ENCODE measurements at regions not wholly inside any gene's neighbourhood (a gene's known extent, or its start where the extent isn't known, plus 50 kb on each side); places are given as distances from the start of the nearest gene placed in this dataset.

DNA sequence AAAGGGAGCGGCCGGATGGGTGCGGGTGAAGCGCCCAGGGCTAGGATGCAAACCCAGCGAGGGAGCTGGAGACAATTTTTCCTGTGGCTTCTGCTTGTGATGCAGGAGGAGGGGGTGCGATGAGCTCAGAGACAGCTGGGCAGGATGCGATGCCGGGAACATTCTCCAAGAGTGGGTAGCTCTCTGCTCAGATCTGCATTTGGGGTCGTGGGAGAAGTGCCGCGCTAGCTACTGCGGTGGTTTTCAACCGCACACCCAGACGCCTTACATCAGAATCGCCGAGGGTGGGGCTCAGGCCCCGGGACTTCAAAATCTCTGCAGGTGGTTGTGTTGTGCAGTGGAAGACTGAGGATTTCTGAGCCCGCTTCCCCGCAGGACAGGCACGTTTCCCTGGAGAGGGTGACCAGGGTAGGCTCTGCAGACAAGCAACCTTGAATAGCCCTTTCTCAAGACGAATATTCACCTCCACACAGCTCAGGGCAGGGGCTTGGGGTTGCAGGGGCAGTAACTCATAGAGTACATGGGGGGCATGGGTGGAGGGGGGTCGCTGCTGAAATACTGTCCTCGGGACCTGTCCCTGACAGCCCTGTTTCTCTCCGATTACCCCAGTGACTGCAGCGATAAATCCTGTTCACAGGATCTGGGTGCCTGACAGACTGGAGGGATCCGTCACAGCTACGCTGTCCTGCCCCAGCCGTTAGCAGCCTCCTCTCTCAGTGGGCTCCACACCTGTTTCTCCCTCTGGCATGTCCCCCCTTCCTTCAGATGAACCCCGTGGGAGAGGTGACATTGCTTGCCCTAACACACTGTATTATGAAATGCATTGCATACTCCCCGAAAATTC, 63.3 kb downstream of the HAPSTR1 start:
- DNase-seq (ENCODE audit: low spot score) = no peak
- no peaks in the 10 kb centered on the region for H3K27me3 ChIP-seq (ENCODE audit: control insufficient read depth in 4 of 4, insufficient read depth in 4 of 4, low read length in 3 of 4)
- H3K9ac ChIP-seq (ENCODE audit: low read depth in 1 of 2, low read length in 2 of 2) = no peak overlapping the region
- H3K4me3 ChIP-seq (ENCODE audit: low read depth in 1 of 3, low read length in 3 of 3) = no peak overlapping the region
- H3K36me3 ChIP-seq (ENCODE audit: control insufficient read depth in 4 of 4, insufficient read depth in 3 of 4, low read depth in 1 of 4, low read length in 3 of 4) = no peaks in the 10 kb centered on the region
- WGBS = 59% methylated on average over 30 of the region's 30 CpGs
- no peak overlapping the region for H3K27ac ChIP-seq (ENCODE audit: low read depth in 1 of 2, low read length in 2 of 2)
- TF ChIP-seq RAD21 (IDR thresholded peaks at IDR 0.05) (no peak), TAF1 (conservative IDR thresholded peaks at IDR 0.05) (no peak), GABPA (IDR thresholded peaks at IDR 0.05 in 1 of 2, conservative IDR thresholded peaks at IDR 0.05 in 1 of 2) (no peak), HNF4A (conservative IDR thresholded peaks at IDR 0.05) (no peak), EGR1 (IDR thresholded peaks at IDR 0.05; ENCODE audit: low read depth in 2 of 2) (no peak), HNF4G (IDR thresholded peaks at IDR 0.05) (no peak), FOXA1 (IDR thresholded peaks at IDR 0.05) (no peak)
- TF ChIP-seq, protein P1, sequence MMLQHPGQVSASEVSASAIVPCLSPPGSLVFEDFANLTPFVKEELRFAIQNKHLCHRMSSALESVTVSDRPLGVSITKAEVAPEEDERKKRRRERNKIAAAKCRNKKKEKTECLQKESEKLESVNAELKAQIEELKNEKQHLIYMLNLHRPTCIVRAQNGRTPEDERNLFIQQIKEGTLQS (IDR thresholded peaks at IDR 0.05) = no peak
- TF ChIP-seq, protein P2, sequence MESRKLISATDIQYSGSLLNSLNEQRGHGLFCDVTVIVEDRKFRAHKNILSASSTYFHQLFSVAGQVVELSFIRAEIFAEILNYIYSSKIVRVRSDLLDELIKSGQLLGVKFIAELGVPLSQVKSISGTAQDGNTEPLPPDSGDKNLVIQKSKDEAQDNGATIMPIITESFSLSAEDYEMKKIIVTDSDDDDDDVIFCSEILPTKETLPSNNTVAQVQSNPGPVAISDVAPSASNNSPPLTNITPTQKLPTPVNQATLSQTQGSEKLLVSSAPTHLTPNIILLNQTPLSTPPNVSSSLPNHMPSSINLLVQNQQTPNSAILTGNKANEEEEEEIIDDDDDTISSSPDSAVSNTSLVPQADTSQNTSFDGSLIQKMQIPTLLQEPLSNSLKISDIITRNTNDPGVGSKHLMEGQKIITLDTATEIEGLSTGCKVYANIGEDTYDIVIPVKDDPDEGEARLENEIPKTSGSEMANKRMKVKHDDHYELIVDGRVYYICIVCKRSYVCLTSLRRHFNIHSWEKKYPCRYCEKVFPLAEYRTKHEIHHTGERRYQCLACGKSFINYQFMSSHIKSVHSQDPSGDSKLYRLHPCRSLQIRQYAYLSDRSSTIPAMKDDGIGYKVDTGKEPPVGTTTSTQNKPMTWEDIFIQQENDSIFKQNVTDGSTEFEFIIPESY (IDR thresholded peaks at IDR 0.05) = no peak
- TF ChIP-seq, protein P3, sequence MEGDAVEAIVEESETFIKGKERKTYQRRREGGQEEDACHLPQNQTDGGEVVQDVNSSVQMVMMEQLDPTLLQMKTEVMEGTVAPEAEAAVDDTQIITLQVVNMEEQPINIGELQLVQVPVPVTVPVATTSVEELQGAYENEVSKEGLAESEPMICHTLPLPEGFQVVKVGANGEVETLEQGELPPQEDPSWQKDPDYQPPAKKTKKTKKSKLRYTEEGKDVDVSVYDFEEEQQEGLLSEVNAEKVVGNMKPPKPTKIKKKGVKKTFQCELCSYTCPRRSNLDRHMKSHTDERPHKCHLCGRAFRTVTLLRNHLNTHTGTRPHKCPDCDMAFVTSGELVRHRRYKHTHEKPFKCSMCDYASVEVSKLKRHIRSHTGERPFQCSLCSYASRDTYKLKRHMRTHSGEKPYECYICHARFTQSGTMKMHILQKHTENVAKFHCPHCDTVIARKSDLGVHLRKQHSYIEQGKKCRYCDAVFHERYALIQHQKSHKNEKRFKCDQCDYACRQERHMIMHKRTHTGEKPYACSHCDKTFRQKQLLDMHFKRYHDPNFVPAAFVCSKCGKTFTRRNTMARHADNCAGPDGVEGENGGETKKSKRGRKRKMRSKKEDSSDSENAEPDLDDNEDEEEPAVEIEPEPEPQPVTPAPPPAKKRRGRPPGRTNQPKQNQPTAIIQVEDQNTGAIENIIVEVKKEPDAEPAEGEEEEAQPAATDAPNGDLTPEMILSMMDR (IDR thresholded peaks at IDR 0.05; ENCODE audit: low read depth, low read length, missing input control) = no peak
- TF ChIP-seq, protein P4, sequence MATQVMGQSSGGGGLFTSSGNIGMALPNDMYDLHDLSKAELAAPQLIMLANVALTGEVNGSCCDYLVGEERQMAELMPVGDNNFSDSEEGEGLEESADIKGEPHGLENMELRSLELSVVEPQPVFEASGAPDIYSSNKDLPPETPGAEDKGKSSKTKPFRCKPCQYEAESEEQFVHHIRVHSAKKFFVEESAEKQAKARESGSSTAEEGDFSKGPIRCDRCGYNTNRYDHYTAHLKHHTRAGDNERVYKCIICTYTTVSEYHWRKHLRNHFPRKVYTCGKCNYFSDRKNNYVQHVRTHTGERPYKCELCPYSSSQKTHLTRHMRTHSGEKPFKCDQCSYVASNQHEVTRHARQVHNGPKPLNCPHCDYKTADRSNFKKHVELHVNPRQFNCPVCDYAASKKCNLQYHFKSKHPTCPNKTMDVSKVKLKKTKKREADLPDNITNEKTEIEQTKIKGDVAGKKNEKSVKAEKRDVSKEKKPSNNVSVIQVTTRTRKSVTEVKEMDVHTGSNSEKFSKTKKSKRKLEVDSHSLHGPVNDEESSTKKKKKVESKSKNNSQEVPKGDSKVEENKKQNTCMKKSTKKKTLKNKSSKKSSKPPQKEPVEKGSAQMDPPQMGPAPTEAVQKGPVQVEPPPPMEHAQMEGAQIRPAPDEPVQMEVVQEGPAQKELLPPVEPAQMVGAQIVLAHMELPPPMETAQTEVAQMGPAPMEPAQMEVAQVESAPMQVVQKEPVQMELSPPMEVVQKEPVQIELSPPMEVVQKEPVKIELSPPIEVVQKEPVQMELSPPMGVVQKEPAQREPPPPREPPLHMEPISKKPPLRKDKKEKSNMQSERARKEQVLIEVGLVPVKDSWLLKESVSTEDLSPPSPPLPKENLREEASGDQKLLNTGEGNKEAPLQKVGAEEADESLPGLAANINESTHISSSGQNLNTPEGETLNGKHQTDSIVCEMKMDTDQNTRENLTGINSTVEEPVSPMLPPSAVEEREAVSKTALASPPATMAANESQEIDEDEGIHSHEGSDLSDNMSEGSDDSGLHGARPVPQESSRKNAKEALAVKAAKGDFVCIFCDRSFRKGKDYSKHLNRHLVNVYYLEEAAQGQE (IDR thresholded peaks at IDR 0.05) = no peak
- H3K9me3 ChIP-seq (ENCODE audit: control insufficient read depth in 4 of 4, low read length in 3 of 4) = no peaks in the 10 kb centered on the region
- no peaks in the 10 kb centered on the region for H3K4me1 ChIP-seq (ENCODE audit: control insufficient read depth in 4 of 4, insufficient read depth in 4 of 4, low read length in 3 of 4)

DNA sequence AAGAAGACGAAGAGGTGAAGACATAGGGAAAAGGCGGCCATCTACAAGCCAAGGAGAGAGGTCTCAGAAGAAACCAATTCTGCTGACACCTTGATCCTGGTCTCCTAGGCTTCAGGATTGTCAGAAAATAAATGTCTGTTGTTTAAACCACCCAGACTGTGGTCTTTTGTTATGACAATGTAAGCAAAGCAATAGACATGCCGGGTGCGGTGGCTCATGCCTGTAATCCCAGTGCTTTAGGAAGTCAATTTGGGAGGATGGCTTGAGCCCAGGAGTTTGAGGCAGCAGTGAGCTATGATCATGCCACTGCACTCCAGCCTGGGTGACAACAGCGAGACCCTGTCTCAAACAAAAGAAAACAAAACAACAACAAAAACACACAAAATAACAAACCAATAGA, 64.4 kb downstream of the HAPSTR1 start:
- no peak for DNase-seq (ENCODE audit: low spot score)
- TF ChIP-seq, protein P5, sequence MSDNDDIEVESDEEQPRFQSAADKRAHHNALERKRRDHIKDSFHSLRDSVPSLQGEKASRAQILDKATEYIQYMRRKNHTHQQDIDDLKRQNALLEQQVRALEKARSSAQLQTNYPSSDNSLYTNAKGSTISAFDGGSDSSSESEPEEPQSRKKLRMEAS (IDR thresholded peaks at IDR 0.05) = no peak
- TF ChIP-seq FOXA1 (IDR thresholded peaks at IDR 0.05) = no peak
- no peak for TF ChIP-seq EGR1 (IDR thresholded peaks at IDR 0.05; ENCODE audit: low read depth in 2 of 2)
- H3K9ac ChIP-seq (ENCODE audit: low read depth in 1 of 2, low read length in 2 of 2) = no peak overlapping the region
- H3K36me3 ChIP-seq (ENCODE audit: control insufficient read depth in 4 of 4, insufficient read depth in 3 of 4, low read depth in 1 of 4, low read length in 3 of 4) = no peaks in the 10 kb centered on the region
- H3K4me1 ChIP-seq (ENCODE audit: control insufficient read depth in 4 of 4, insufficient read depth in 4 of 4, low read length in 3 of 4) = peaks cover 0 to 2% (median 0%) of the 10 kb centered on the region in 4 donors
- H3K9me3 ChIP-seq (ENCODE audit: control insufficient read depth in 4 of 4, low read length in 3 of 4) = no peaks in the 10 kb centered on the region
- 89% methylated on average over 5 of the region's 5 CpGs for WGBS
- H3K4me3 ChIP-seq (ENCODE audit: low read depth in 1 of 3, low read length in 3 of 3) = no peak overlapping the region
- no peak overlapping the region for H3K27ac ChIP-seq (ENCODE audit: low read depth in 1 of 2, low read length in 2 of 2)
- no peaks in the 10 kb centered on the region for H3K27me3 ChIP-seq (ENCODE audit: control insufficient read depth in 4 of 4, insufficient read depth in 4 of 4, low read length in 3 of 4)

Data from liver (tissue), 8 donors.